GM19467 (cell line): ENCODE measurements at regions not wholly inside any gene's neighbourhood (a gene's known extent, or its start where the extent isn't known, plus 50 kb on each side); places are given as distances from the start of the nearest gene placed in this dataset.
"Not testable (repeated sequence)": the region's sequence is repeated elsewhere in the genome, so short reads cannot be mapped to it uniquely, and the experiment has no call there.

Source experiments
- ATAC-seq: cut with Tn5 transposase; IDR thresholded peaks from one replicate; pipeline ENCODE4 v1.9.1; 2021; ENCODE audit warnings: mild to moderate bottlenecking, moderate library complexity; ENCODE audit not compliant: unreplicated experiment

- ATAC-seq = no peak
These were observed 189.6 kb downstream of the DUSP6 start for GRCh38 chr12:89162589-89163261.

DNA sequence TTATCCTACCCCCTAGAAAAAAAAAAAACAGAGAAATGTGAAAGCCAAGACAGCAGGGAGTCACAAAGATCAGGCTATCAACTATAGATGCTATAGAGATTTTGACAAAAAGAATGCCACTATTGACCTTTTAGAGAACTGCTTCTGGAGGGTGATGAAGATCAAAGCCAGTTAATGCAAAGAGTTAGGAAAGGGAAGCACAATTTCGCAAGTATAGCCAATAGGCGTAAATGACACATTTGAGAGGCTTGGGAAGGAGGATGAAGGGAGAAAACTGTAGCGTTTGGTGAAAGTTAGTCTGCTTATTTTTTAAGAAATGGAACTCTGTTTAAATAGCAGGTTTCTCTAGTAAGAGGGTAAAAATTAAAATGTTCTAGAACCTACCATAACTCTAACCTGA, 190.7 kb downstream of the DUSP6 start:
- no peak for ATAC-seq

GRCh38 chr12:89160716-89161123, 191.6 kb downstream of the DUSP6 start:
- ATAC-seq = no peak

DNA sequence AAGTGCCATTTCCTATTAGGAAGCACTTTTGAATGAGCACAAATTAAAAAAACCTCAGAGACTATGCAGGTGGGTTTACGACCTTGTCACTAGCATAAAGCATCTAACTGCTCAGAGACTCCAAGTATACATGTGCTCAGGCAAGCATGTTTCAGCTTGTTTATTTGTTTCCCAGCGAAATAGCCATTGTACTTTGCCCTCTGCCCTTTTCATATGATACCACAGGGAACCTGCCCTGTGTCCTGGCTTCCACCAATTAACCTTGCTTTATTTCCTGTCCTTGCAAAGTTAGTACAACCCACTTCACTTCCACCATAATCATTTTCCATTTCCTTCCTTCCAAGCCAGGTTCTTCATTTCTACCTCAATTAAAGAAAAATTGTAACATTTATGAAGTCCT, 194.9 kb downstream of the DUSP6 start:
- no peak for ATAC-seq

GRCh38 chr12:89156862-89157262, 195.4 kb downstream of the DUSP6 start:
- no peak for ATAC-seq

GRCh38 chr12:89156340-89156739, 196.0 kb downstream of the DUSP6 start:
- ATAC-seq = no peak

- no peak for ATAC-seq
These were observed 196.5 kb downstream of the DUSP6 start for GRCh38 chr12:89155826-89156225.

GRCh38 chr12:89154743-89155499, 197.4 kb downstream of the DUSP6 start:
- ATAC-seq = no peak

DNA sequence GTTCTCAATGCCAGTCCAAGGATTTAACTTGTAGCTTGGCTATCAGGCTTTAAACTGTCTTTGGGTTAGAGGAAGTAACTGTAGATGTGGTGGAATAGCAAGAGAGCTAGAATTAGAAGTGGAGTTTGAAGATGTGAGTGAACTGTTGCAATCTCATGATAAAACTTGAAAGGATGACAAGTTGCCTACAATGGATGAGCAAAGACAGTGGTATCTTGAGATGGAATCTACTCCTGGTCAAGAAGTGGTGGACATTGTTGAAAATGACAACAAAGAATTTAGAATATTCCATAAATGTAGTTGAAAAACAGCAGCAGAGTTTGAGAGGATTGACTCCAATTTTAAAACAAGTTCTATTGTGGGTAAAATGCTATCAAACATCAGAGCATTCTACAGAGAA, 199.0 kb downstream of the DUSP6 start:
- ATAC-seq = no peak

- ATAC-seq = no peak
These were observed 200.8 kb downstream of the DUSP6 start for GRCh38 chr12:89151536-89151935.

DNA sequence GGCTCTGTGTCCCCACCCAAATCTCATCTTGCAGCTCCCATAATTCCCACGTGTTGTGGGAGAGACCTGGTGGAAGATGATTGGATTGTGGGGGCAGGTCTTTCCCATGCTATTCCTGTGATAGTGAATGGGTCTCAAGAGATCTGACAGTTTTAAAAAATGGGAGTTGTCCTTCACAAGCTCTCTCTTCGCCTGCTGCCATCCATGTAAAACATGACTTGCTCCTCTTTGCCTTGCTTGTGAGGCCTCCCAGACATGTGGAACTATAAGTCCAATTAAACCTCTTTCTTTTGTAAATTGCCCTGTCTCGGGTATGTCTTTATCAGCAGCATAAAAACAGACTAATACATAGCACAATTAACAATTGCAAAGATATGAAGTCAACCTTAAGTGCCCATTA, 201.5 kb downstream of the DUSP6 start:
- not testable (repeated sequence) for ATAC-seq

DNA sequence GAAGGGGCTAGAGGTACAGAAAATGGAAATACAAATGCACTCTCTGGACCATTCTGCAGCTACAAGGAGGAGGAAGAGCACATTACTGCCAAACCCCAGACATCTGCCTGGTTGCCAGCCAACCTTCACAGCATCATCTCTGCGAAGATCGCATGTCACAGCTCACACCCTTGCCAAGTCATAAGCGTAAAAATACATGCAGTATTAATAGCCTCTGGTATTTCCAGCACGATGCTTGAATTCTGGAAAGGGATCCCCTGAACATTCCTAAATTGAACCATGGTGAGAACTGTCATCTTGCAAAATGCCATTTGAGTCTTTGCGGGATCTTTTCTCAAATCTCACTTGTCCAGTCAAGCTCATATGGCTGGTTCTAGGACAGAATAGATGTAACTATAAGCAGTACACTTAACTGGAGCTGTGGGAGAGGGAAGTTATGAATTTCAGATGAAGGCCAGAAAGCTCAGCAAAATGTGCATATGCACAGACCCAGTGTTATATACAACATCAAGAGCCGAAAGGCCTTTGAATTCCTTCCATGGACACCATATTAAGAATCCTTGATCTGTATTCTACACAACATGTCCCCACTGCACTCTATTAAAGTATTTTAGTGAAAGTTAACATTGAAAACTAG, 211.6 kb downstream of the DUSP6 start:
- no peak for ATAC-seq

GRCh38 chr12:89140141-89140540, 212.2 kb downstream of the DUSP6 start:
- no peak for ATAC-seq

- ATAC-seq = no peak
These were observed 212.9 kb downstream of the DUSP6 start for GRCh38 chr12:89139390-89139789.

DNA sequence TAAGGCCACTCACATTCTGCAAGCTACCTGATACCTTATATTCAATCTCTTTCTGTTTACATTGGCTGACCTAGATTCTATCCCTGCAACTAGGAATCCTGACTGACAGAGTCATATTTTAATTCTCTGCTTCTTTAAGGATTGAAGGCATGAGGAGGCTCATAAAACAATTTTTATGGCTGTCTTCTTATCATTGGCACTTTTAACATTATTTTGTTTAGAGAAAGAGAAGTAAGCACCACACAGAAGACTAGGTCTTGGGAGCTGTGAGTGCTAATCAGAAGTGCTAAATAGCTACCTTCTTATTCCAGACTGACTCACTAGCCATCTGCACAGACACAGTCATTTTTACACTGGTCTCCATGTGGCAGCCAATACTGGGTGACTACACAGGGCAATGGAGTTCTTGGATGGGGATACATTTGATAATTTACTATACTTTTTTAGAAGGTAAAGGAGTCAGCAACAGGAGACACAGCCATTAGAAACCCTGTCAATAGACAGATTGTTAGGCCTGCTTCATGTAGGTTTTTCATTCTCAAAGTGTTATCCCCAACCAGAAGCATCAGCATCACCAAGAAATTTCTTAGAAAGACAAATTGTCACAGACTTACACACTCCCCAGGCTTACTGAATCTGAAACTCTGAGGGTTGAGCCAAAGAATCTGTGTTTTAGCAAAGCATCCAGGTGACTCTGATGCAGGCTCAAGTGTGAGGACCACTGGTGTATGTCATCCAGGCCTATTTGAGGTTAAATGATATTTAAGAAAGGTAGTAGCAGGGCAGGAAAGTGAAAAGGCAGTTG, 214.1 kb downstream of the DUSP6 start:
- ATAC-seq = no peak

DNA sequence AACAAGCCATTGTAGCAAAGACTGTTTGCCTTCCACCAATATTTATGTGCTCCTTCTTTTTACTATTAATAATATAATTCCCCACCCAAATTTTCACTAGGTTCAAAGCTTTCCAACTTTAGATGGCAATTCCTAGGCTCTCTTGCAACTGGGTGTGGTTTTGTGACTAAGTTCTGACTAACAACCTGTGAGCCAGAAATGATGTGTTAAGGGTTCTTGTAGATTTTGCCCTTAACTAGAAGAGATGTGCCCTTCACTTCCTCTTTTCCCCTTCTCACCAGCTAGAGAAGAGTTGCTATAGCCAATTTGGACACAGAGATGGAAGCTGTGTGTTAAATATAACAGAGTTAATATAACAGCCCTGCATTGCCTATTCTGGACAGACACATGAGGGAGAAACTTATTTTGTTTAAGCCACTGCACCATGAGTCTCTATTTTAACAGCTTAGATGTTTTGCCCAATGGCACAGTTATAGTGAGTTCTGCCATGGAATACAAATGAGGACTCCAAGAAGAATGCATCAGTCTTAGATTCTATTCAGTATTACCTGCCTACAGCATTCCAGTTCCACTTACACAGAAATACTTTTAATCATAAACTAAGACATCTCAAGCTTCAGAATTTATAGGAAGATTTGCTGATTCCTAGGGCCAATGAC, 216.2 kb downstream of the DUSP6 start:
- ATAC-seq = no peak

GRCh38 chr12:89134213-89134770, 218.0 kb downstream of the DUSP6 start:
- no peak for ATAC-seq

- ATAC-seq = no peak
These were observed 223.0 kb downstream of the DUSP6 start for GRCh38 chr12:89129167-89129870.

- no peak for ATAC-seq
These were observed 225.6 kb downstream of the DUSP6 start for GRCh38 chr12:89126712-89127111.

GRCh38 chr12:89122852-89123251, 229.4 kb downstream of the DUSP6 start:
- no peak for ATAC-seq
